ENCODE measurements at regions not wholly inside any gene's neighbourhood (a gene's known extent, or its start where the extent isn't known, plus 50 kb on each side); places are given as distances from the start of the nearest gene placed in this dataset.
"Not testable (repeated sequence)": the region's sequence is repeated elsewhere in the genome, so short reads cannot be mapped to it uniquely, and the experiment has no call there.

DNA sequence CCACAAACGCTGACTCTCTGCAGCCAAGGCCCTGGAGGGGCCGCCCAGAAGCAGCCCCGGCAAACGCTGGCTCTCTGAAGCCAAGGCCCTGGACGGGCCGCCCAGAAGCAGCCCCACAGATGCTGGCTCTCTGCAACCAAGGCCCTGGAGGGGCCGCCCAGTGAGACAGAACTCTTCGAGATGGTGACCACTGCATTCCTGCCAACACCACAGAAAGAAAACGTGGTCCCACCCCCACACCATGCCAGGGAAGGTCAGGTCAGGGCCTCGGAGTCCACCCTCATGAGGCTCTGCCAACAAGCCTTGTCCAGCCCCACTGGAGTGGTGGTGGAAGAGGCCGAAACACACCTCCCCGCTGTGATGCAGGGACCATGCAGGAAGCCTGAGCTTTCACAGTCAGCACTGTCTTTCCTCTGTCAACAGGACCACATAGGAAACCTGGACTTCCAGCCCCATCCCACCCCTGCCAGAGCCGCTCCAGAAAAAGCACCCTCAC, 97.5 kb downstream of the DLL1 start:
- DNase-seq (ENCODE audit: low read depth): no peak

DNA sequence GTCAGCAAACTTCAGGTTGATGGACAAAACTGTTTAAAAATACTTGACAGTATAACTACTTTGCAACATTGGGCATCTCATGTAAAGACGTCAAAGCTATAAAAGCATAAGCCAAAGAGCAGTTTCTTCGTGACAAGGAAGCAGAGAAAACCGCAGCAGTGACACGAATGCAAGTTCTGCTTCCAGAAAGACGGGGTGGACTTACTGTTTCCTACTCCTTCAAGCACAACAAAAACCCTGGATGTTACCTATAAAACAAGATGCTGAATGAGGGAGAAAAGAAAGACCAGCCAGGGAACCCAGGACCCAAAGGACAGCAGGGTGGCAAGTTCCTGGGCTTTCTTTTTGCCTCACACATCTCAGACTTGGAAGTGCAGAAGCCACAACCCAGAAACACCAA, 98.0 kb downstream of the DLL1 start:
- no peak for DNase-seq (ENCODE audit: low read depth)

- DNase-seq (ENCODE audit: low read depth): not testable (repeated sequence)
These were observed 98.8 kb downstream of the DLL1 start for GRCh38 chr6:170192101-170192500.

DNA sequence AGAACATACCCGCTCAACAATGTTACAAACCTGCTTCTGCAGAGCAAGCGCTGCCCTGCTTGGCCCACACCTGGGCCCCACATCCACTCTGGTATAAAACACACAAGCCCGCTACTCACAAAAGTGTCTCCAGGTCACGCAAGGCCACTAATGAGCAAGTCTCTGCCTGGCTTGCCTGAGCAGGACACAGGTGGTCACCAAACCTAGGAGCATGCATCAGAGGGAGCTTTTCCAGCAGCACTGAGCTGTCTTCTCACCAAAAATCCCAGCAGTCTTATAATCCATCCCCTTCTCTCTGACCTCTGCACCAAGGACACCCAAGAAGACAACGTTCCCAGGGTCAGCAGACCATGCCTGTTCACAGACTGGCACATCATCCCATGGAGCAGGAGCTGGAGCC, 100.8 kb downstream of the DLL1 start:
- no peak for DNase-seq (ENCODE audit: low read depth)

GRCh38 chr6:170189236-170189635, 101.6 kb downstream of the DLL1 start:
- no peak for DNase-seq (ENCODE audit: low read depth)

DNA sequence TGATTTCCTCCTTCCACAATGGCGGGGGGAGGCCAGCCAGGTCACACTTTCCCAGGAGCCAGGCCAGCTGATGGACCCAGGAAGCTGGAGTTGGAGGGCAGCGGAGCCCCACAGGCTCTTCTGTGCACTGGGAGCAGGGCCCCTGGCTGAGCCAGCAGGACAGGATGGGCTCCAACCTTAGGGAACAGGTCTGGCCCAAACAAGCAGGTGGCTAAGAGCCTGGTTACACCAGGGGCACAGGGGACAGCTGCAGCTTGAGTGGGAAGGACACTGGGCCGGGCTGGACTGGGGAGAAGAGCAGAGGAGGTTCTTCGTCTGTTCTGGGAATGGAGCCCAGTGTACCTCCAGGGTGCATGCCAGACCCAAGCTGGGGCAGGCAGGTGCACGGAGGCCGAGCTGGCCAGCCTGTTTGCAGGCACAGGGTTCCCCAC, 102.3 kb downstream of the DLL1 start:
- no peak for DNase-seq (ENCODE audit: low read depth)

DNA sequence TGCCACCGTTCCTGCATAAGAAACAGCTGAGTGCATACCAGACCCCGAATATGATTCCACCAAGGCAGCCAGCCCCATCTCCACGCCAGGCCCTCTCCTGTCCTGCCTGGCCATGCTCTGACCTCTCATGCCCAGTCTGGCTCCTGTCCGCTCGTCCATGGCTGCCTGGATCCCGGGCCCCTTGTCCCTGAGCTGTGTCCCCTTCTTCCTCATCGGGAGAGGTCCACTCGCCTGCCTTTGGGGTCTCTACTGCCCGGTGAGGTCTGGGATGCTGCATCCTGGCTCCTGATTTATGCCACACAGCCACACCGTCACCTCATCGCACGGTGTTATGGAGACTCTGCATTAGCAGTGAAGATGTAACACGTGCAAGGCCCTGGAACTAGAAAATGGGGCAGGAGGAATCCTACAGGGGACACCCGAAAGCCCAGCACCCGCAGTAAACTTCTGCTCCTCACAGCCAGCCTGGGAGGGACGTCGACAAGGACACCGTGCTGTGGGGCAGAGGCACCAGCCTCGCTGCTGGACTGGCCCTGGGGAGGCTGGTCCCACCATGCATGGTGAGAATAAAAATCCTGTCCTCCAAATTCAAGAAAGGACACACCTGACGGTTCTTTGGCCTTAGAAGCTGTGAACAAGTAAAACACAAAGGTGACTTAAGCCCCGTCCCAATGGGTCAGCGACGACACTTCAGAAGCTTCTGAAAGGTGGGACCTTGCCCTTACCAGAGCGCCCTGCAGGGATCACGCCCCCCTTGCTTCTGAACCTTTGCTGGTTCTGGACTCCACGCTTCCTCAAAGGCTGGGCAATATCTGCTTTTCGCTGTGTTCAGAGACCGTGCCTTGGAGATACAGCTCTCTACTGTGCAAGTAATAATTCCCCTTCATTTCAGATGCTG, 103.0 kb downstream of the DLL1 start:
- DNase-seq (ENCODE audit: low read depth): no peak

- no peak for DNase-seq (ENCODE audit: low read depth)
These were observed 103.8 kb downstream of the DLL1 start for GRCh38 chr6:170186941-170187668.

GRCh38 chr6:170186006-170186935, 104.6 kb downstream of the DLL1 start:
- DNase-seq (ENCODE audit: low read depth): no peak

GRCh38 chr6:170185175-170185978, 105.5 kb downstream of the DLL1 start:
- DNase-seq (ENCODE audit: low read depth): no peak

DNA sequence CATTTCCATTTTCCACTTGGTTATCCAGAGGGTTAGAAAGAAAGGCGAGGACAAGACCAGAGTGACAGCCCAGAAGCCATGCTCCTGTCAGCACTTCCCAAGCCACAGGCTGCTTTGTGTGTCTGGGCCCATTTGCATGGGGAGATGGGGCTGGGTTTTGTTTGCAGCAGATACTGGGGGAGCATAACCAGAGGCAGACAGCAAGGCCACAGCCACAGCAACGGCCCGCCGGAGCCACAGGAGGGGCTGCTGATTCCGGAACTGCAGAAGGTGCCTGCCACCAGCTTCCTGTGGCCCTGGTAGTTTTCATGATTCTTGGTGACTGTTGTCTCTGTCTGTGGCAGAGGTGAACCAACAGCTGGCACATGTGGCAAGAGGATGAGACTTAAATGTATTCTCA, 106.6 kb downstream of the DLL1 start:
- DNase-seq (ENCODE audit: low read depth): no peak

GRCh38 chr6:170183521-170183920, 107.4 kb downstream of the DLL1 start:
- no peak for DNase-seq (ENCODE audit: low read depth)

- DNase-seq (ENCODE audit: low read depth): no peak
These were observed 108.1 kb downstream of the DLL1 start for GRCh38 chr6:170182781-170183120.

DNA sequence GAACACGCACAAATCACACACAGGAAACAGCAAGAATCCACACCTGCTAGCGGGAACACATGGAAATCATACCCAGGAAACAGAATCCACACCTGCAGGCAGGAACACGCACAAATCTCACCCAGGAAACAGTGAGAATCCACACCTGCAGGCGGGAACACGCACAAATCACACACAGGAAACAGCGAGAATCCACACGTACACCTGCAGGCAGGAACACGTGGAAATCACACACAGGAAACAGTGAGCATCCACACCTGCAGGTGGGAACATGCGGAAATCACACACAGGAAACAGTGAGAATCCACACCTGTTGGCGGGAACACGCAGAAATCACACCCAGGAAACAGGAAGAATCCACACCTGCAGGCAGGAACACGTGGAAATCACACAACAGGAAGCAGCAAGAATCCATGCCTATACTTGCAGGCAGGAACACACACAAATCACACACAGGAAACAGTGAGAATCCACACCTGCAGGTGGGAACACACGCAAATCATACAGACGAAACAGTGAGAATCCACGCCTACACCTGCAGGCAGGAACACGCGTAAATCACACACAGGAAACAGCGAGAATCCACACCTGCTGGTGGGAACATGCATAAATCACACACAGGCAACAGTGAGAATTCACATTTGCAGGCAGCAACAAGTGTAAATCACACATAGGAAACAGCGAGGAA, 108.6 kb downstream of the DLL1 start:
- no peak for DNase-seq (ENCODE audit: low read depth)

- no peak for DNase-seq (ENCODE audit: low read depth)
These were observed 109.6 kb downstream of the DLL1 start for GRCh38 chr6:170181338-170181690.

DNA sequence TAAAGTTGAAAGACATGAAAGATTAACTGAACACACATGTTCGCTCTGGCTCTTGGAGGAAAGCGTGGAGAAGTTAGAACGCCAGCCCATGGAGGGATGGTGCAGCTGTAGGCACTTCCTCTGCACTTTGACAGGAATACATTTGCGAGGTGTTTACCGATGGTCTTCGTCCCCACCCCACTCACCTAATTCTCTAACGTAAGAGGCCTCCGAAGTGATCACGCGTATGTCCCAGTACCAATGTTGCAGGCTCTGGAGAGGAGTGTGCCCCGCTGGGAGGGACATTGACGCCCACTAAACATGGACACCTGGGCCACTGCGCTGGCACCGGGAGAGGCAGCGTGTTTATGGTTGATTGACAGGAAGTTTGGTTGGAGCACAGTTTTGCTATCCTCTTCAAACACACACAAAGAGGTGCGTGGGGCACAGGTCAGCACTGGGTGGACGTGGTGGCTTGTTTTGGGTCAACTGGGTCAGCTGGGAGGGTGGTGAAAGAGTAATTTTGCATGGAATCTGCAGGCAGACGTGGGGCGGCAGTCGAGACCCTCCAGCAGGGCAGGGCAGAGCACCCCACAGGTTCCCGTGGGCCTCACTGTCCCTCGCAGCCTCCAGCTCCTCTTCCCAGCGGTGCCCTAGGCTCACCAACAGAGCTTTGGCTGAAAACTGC, 110.1 kb downstream of the DLL1 start:
- no peak for DNase-seq (ENCODE audit: low read depth)

DNA sequence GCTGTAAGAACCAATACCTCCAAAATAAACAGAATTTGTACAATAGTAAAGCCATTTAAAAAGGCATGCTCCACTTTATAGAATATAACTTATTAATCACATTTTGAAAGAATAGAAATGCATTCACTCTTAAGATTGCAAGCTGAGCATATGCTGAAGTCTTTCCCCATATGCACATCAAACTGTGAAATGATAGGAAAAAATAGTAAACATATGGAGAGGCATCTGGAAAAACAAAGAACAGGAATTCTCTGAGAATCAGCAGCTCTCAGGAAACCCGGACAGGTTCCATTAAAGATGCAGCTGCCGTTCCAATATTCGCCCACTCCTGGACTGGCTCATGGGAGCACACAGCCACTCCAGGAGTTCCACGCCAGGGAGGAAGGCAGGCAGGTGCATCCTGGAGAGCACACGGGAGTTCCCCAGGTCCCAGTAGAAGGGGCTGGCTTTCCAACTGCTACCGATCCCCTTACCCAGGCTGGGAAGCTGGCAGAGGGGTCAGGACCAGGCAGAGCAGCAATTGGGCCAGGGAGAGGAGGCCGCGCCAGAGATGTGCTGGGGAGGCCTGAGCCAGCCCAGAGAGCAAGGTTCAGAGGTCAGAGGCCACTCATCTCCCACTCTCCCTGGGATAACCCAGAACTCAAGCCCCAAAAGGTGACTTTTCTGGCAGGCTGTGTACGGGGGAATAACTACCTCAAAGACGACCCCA, 111.1 kb downstream of the DLL1 start:
- no peak for DNase-seq (ENCODE audit: low read depth)

DNA sequence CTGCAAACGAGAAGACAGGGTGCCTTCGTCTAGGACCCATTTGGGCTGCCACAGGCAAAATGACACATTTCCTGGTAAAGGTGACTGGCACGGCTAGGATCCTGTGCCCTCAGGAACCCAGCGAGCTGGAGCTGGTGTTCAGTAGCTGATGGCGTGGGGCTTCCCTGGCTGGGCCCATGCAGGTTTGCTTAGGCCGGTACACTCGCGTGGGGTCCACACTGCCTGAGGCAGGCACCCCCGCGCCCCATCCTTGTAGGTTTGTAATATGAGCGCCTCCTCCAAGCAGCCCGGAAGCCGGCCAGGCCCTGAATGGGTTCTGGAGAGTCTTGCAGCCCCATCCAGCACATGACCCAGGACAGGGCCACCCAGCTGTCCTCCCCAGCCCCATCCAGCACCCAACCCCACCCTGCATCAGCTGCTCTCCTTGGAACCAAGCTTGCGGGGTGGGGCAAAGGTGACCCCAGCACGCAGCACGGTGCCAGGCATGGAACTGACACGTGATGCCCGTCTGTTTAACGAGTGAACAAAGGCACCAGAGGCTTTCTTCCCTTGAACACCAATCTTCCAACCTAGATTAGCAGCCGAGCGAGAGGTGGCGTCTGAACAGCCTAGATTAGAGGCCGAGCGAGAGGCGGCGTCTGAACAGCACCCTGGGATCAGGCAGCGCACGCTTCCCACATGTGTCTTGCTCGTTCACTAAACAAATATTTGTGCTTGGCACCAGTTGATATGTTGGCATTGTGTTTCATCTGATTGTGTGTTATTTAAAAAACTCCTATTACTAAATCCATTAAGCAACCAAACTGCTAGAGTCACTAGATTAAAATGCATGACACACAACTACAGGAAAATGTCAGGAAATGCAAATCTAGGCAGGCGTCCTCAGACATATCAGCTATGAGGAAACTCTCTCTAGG, 112.1 kb downstream of the DLL1 start:
- DNase-seq (ENCODE audit: low read depth): peak; percentile 34

Measured in GM04503 (cell line).